ENCODE measurements at regions not wholly inside any gene's neighbourhood (a gene's known extent, or its start where the extent isn't known, plus 50 kb on each side); places are given as distances from the start of the nearest gene placed in this dataset.

DNA sequence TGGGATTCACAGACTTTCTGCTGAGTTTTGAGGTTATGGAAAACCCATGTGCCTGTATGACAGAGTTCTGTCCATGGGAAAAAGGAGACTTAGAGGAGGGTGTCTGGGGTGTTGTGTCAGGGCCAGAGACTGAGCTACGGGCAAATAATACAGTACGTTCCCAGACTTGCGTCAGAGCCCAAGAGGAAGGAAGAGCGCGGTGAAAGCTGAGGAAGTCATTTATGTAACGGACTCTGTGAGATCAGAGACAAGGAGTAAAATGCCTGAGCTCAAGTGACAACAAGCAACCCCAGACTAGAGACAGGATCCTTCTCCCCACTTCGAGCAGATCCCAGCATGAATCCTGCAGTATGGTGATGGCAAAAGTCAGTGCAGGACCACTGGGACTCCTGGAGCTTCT, 368.6 kb upstream of the MCTP2 start:
- TF ChIP-seq, protein P1, sequence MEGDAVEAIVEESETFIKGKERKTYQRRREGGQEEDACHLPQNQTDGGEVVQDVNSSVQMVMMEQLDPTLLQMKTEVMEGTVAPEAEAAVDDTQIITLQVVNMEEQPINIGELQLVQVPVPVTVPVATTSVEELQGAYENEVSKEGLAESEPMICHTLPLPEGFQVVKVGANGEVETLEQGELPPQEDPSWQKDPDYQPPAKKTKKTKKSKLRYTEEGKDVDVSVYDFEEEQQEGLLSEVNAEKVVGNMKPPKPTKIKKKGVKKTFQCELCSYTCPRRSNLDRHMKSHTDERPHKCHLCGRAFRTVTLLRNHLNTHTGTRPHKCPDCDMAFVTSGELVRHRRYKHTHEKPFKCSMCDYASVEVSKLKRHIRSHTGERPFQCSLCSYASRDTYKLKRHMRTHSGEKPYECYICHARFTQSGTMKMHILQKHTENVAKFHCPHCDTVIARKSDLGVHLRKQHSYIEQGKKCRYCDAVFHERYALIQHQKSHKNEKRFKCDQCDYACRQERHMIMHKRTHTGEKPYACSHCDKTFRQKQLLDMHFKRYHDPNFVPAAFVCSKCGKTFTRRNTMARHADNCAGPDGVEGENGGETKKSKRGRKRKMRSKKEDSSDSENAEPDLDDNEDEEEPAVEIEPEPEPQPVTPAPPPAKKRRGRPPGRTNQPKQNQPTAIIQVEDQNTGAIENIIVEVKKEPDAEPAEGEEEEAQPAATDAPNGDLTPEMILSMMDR (IDR thresholded peaks at IDR 0.05; ENCODE audit: borderline replicate concordance, extremely low read depth, insufficient read depth) = no peak
- Histone ChIP-seq H3K4me3 (ENCODE audit: low read length in 3 of 3) (no peak overlapping the region), H3K9me3 (ENCODE audit: control insufficient read depth in 2 of 3, insufficient read depth in 1 of 3, low read length in 3 of 3) (no peaks in the 10 kb centered on the region), H3K36me3 (ENCODE audit: control insufficient read depth in 2 of 3, insufficient read depth in 3 of 3, low read length in 3 of 3) (no peaks in the 10 kb centered on the region), H3K27me3 (ENCODE audit: control insufficient read depth, insufficient read depth, low read length) (no peaks in the 10 kb centered on the region), H3K9ac (ENCODE audit: low read length in 3 of 3) (no peak overlapping the region), H3K27ac (ENCODE audit: low read depth in 2 of 2, low read length in 2 of 2) (no peak overlapping the region), H3K4me1 (ENCODE audit: control insufficient read depth in 2 of 3, insufficient read depth in 2 of 3, low read depth in 1 of 3, low read length in 3 of 3) (no peaks in the 10 kb centered on the region)
- FAIRE-seq = no peak
- no peak for DNase-seq
- intact Hi-C loops (cut with DNase I) = no loop called here

DNA sequence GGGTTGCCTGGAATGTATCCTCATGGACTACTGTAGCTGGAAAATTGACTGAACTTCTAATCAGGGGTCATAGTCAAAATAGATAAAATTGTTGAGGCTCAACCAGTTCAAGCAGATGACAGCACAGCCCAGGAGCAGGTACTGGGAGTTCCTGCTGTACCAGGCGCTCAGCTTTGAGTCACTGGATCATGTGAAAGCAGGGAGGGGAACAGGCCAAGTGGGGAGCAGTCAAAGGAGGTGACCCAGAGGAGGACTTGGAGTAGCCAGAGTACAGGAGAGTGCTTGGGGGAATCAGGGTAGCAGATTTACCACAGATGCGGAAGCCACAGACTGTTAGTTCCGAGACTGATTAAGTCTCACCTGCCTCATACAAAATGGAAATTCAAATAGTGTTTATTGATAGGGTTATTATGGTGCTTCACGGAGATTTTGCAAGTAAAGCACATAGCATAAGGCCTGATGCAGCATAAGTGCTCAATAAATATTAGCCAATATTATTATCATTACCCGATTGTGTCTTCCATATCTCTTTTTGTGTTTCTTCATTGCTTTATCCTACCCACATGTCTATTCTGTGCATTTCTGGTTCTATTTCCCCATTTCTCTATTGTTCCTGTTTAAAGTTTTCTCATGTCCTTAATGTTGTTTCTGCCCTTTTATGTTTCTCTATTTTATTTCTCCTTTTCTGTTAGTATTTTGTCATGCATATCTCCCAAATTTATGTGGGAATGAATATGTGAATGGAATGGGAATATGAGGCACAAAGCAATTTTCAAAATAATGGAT, 369.2 kb upstream of the MCTP2 start:
- Histone ChIP-seq H3K4me1 (ENCODE audit: control insufficient read depth in 2 of 3, insufficient read depth in 2 of 3, low read depth in 1 of 3, low read length in 3 of 3) (no peaks in the 10 kb centered on the region), H3K36me3 (ENCODE audit: control insufficient read depth in 2 of 3, insufficient read depth in 3 of 3, low read length in 3 of 3) (no peaks in the 10 kb centered on the region), H3K9ac (ENCODE audit: low read length in 3 of 3) (no peak overlapping the region), H3K4me3 (ENCODE audit: low read length in 3 of 3) (no peak overlapping the region), H3K27me3 (ENCODE audit: control insufficient read depth, insufficient read depth, low read length) (no peaks in the 10 kb centered on the region), H3K27ac (ENCODE audit: low read depth in 2 of 2, low read length in 2 of 2) (no peak overlapping the region), H3K9me3 (ENCODE audit: control insufficient read depth in 2 of 3, insufficient read depth in 1 of 3, low read length in 3 of 3) (no peaks in the 10 kb centered on the region)
- DNase-seq = no peak
- FAIRE-seq = no peak
- intact Hi-C loops (cut with DNase I) = no loop called here
- TF ChIP-seq, protein P1 (IDR thresholded peaks at IDR 0.05; ENCODE audit: borderline replicate concordance, extremely low read depth, insufficient read depth) = no peak

GRCh38 chr15:93861413-93861812, 369.9 kb upstream of the MCTP2 start:
- Histone ChIP-seq H3K9ac (ENCODE audit: low read length in 3 of 3) (no peak overlapping the region), H3K9me3 (ENCODE audit: control insufficient read depth in 2 of 3, insufficient read depth in 1 of 3, low read length in 3 of 3) (no peaks in the 10 kb centered on the region), H3K27ac (ENCODE audit: low read depth in 2 of 2, low read length in 2 of 2) (no peak overlapping the region), H3K27me3 (ENCODE audit: control insufficient read depth, insufficient read depth, low read length) (no peaks in the 10 kb centered on the region), H3K36me3 (ENCODE audit: control insufficient read depth in 2 of 3, insufficient read depth in 3 of 3, low read length in 3 of 3) (no peaks in the 10 kb centered on the region), H3K4me1 (ENCODE audit: control insufficient read depth in 2 of 3, insufficient read depth in 2 of 3, low read depth in 1 of 3, low read length in 3 of 3) (no peaks in the 10 kb centered on the region), H3K4me3 (ENCODE audit: low read length in 3 of 3) (no peak overlapping the region)
- DNase-seq (no peak), FAIRE-seq (no peak)
- intact Hi-C loops (cut with DNase I) = no loop called here
- TF ChIP-seq, protein P1 (IDR thresholded peaks at IDR 0.05; ENCODE audit: borderline replicate concordance, extremely low read depth, insufficient read depth) = no peak

- Histone ChIP-seq H3K36me3 (ENCODE audit: control insufficient read depth in 2 of 3, insufficient read depth in 3 of 3, low read length in 3 of 3) (no peaks in the 10 kb centered on the region), H3K9ac (ENCODE audit: low read length in 3 of 3) (no peak overlapping the region)
- FAIRE-seq = no peak
These were observed 370.7 kb upstream of the MCTP2 start for GRCh38 chr15:93860701-93861100.

More at GRCh38 chr15:93860701-93861100, 370.7 kb upstream of the MCTP2 start:
- TF ChIP-seq, protein P1 (IDR thresholded peaks at IDR 0.05; ENCODE audit: borderline replicate concordance, extremely low read depth, insufficient read depth) = no peak
- no peak overlapping the region for H3K27ac ChIP-seq (ENCODE audit: low read depth in 2 of 2, low read length in 2 of 2)
- no peaks in the 10 kb centered on the region for H3K4me1 ChIP-seq (ENCODE audit: control insufficient read depth in 2 of 3, insufficient read depth in 2 of 3, low read depth in 1 of 3, low read length in 3 of 3)
- H3K27me3 ChIP-seq (ENCODE audit: control insufficient read depth, insufficient read depth, low read length) = no peaks in the 10 kb centered on the region
- DNase-seq = no peak
- H3K4me3 ChIP-seq (ENCODE audit: low read length in 3 of 3) = no peak overlapping the region
- H3K9me3 ChIP-seq (ENCODE audit: control insufficient read depth in 2 of 3, insufficient read depth in 1 of 3, low read length in 3 of 3) = no peaks in the 10 kb centered on the region
- intact Hi-C loops (cut with DNase I) = no loop called here

All from kidney (tissue), 13 donors.